K562 (cell line): ENCODE measurements at regions not wholly inside any gene's neighbourhood (a gene's known extent, or its start where the extent isn't known, plus 50 kb on each side); places are given as distances from the start of the nearest gene placed in this dataset.

ENCODE experiments used
- ATAC-seq: fragments of 200-7000 bp; cut with Tn5 transposase; 3 replicates; pipeline ENCODE4 v1.9.1; 2020; ENCODE audit warnings: moderate library complexity
- BruUV-seq: library from RNA; stranded (reverse); fragments of 400-500 nt; replicated peaks from 2 replicates; lab custom pipeline; 2021; lab: Mats Ljungman, UMichigan
- CTCF ChIA-PET: fragments of 300-600 bp; formaldehyde crosslinking; extraction: SDS; loops from one replicate; lab custom pipeline; 2021; ENCODE audit warnings: low intra/inter-chr PET ratio; lab: Yijun Ruan, JAX
- POLR2A ChIA-PET: fragments of 300-600, 350-650 bp; sonication (Branson Sonifier 250); formaldehyde crosslinking; extraction: SDS; loops from one replicate; lab custom pipeline; 2021; ENCODE audit warnings: antibody characterized with exemption, inconsistent platforms; lab: Yijun Ruan, JAX
- DNase-seq, 4 experiments: peaks; one replicate each; pipeline versions ENCODE4 v3.0.0 to v3.0.0-alpha.2; 2011 to 2018; ENCODE audit warnings: low spot score in 3 of 4, mixed read lengths in 3 of 4; ENCODE audit errors: extremely low read depth in 1 of 4
- FAIRE-seq: peaks from 2 replicates; lab custom pipeline; 2011; peaks lifted over from hg19 to GRCh38; lab: Jason Lieb, UNC
- H2AFZ ChIP-seq: 2 replicates; pipeline ENCODE4 v1.6.0; 2011; ENCODE audit warnings: low read depth, low read length, control low read depth, inconsistent platforms
- H3K27ac ChIP-seq: fragments of 200-600 bp; 3 replicates; pipeline ENCODE4 v1.8.0; 2011; ENCODE audit warnings: low read depth, mild to moderate bottlenecking, control low read depth, inconsistent platforms, low read length, moderate library complexity, mixed read lengths; ENCODE audit errors: extremely low read depth
- H3K27me3 ChIP-seq, 2 experiments: fragments of 300-600 bp in 1 of 2; 2 replicates in 1 of 2; 3 replicates in 1 of 2; pipeline versions ENCODE4 v1.6.0 to v1.8.0; 2011; ENCODE audit warnings: inconsistent platforms in 2 of 2, low read length in 2 of 2, mild to moderate bottlenecking in 1 of 2, mixed read lengths in 1 of 2, moderate library complexity in 1 of 2; ENCODE audit not compliant: control insufficient read depth in 2 of 2, insufficient read depth in 2 of 2
- H3K36me3 ChIP-seq: fragments of 300-600 bp; 3 replicates; pipeline ENCODE4 v1.8.0; 2011; ENCODE audit warnings: mild to moderate bottlenecking, low read length, inconsistent platforms; ENCODE audit not compliant: control insufficient read depth, insufficient read depth
- H3K4me1 ChIP-seq, 2 experiments: fragments of 200-600 bp in 1 of 2; replicated peaks in 1 of 2; 2 replicates in 1 of 2; 3 replicates in 1 of 2; pipeline versions ENCODE4 v1.5.1 to v1.8.0; 2011; ENCODE audit warnings: inconsistent platforms in 2 of 2, low read length in 2 of 2, mild to moderate bottlenecking in 1 of 2, mixed read lengths in 1 of 2, moderate library complexity in 1 of 2; ENCODE audit not compliant: control insufficient read depth in 2 of 2, insufficient read depth in 2 of 2
- H3K4me2 ChIP-seq: 2 replicates; pipeline ENCODE4 v1.6.1; 2011; ENCODE audit warnings: low read length, control low read depth, inconsistent platforms, mixed read lengths; ENCODE audit not compliant: insufficient read depth
- H3K4me3 ChIP-seq: fragments of 200-600 bp; sonication (generic), shearing (Covaris generic); 2 replicates; pipeline ENCODE4 v1.5.1; 2016; ENCODE audit warnings: control low read depth, inconsistent platforms
- H3K79me2 ChIP-seq: fragments of 200-600 bp; 3 replicates; pipeline ENCODE4 v1.8.0; 2011; ENCODE audit warnings: low read length, inconsistent platforms; ENCODE audit not compliant: control insufficient read depth, insufficient read depth
- H3K9ac ChIP-seq, 2 experiments: 2 replicates each; pipeline versions ENCODE4 v1.6.0 to v1.6.1; 2011; ENCODE audit warnings: low read depth in 2 of 2, low read length in 2 of 2, control low read depth in 1 of 2, inconsistent platforms in 1 of 2, mild to moderate bottlenecking in 1 of 2, mixed read lengths in 1 of 2; ENCODE audit not compliant: insufficient read depth in 1 of 2
- H3K9me1 ChIP-seq: one replicate; pipeline ENCODE4 v1.6.0; 2011; ENCODE audit warnings: inconsistent platforms, mild to moderate bottlenecking, low read length, moderate library complexity; ENCODE audit not compliant: control insufficient read depth, insufficient read depth
- H3K9me3 ChIP-seq: replicated peaks from 2 replicates; pipeline ENCODE4 v1.5.1; 2011; ENCODE audit warnings: low read depth, low read length, inconsistent platforms; ENCODE audit not compliant: control insufficient read depth, insufficient read depth
- H4K20me1 ChIP-seq: replicated peaks from 2 replicates; pipeline ENCODE4 v1.6.1; 2011; ENCODE audit warnings: low read length, inconsistent platforms, mixed read lengths; ENCODE audit not compliant: control insufficient read depth, insufficient read depth
- CHD1 ChIP-seq: fragments of 200-600 bp; sonication (generic); IDR thresholded peaks from one replicate; pipeline ENCODE4 v1.6.1; 2012; ENCODE audit warnings: mild to moderate bottlenecking, moderate library complexity, low read length, inconsistent platforms
- CREBBP ChIP-seq: IDR thresholded peaks from one replicate; pipeline ENCODE4 v1.6.1; 2012; ENCODE audit warnings: low read depth, mild to moderate bottlenecking, control low read depth, inconsistent platforms, low read length
- MAFK ChIP-seq: IDR thresholded peaks from 2 replicates; pipeline ENCODE4 v1.6.1; 2011; ENCODE audit warnings: low read length, improper control_type of control experiment
- NR1H2 ChIP-seq: sonication (generic); formaldehyde crosslinking; IDR thresholded peaks from 2 replicates; pipeline ENCODE4 v1.4.0; 2020; ENCODE audit warnings: mild to moderate bottlenecking, missing genetic modification reagents
- RHOXF2B ChIP-seq: fragments of 250-450 bp; sonication (Bioruptor Pico); conservative IDR thresholded peaks from 2 replicates; pipeline ENCODE4 v1.5.1; 2021
- TAL1 ChIP-seq: fragments of 450-650 bp; IDR thresholded peaks from 2 replicates; pipeline ENCODE4 v1.6.1; 2016; ENCODE audit warnings: mild to moderate bottlenecking
- WGBS: fragments of 100-300 bp; shearing (Covaris generic); methylation state at CpG from one replicate; pipeline ENCODE4 v1.1.6; 2016; ENCODE audit warnings: low coverage, mixed read lengths; ENCODE audit not compliant: insufficient coverage; ENCODE audit errors: missing lambda C conversion rate; 5-methylcytosine and 5-hydroxymethylcytosine counted together
- in situ Hi-C: fragments of 300-500 bp; cut with MboI; formaldehyde crosslinking; loops from 4 replicates; pipeline ENCODE4 v1.15.0; 2018; ENCODE audit warnings: inconsistent platforms, mixed read lengths
- intact Hi-C: fragments of 100-400 bp; cut with micrococcal nuclease; formaldehyde crosslinking; loops from 2 replicates; pipeline ENCODE4 v1.14.2; 2022
- TF ChIP-seq, protein P1 (sequence below): sonication (generic); formaldehyde crosslinking; IDR thresholded peaks from 2 replicates; pipeline ENCODE4 v1.8.0; 2022; ENCODE audit warnings: missing genetic modification reagents, mild to moderate bottlenecking, borderline replicate concordance
- TF ChIP-seq, protein P2 (sequence below): sonication (generic); formaldehyde crosslinking; IDR thresholded peaks from 2 replicates; pipeline ENCODE4 v1.8.1; 2023; ENCODE audit warnings: missing genetic modification reagents, mild to moderate bottlenecking, borderline replicate concordance

DNA sequence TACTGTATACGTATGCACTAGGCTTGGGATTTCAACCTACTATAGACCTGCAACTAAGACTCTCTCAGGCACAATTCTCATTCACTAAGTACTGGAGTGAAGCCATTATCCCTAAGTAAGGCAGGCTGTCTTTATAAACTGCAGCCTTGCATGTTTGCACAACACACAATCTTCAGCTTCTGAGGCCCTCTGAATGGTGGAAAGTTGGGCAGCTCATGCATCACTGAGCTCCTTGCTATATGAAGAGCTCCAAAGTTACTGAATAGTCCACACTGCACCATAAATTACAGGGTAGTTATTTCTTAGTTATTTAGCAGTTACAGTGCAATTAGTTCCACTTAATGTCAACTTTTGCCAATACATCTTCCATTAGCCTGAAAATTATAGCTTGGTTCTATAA is 384.6 kb downstream of the BRINP1 start:
- Histone ChIP-seq H4K20me1 (no peaks in the 10 kb centered on the region), H3K79me2 (no peaks in the 10 kb centered on the region)
- no peak for TF ChIP-seq RHOXF2B
- TF ChIP-seq, all 486 proteins: peak for 0
- 0% methylated on average over 1 of the region's 1 CpG for WGBS
- POLR2A ChIA-PET = no interaction called here
- in situ Hi-C loops (no loop called here), intact Hi-C loops (no loop called here)
- no peaks in the 10 kb centered on the region for H3K4me1 ChIP-seq
- H2AFZ ChIP-seq = no peak overlapping the region
- no peak overlapping the region for H3K4me3 ChIP-seq
- H3K9me3 ChIP-seq = no peaks in the 10 kb centered on the region
- no peak overlapping the region for H3K27ac ChIP-seq
- H3K4me2 ChIP-seq = no peak overlapping the region
- CTCF ChIA-PET = no interaction called here
- no peak overlapping the region for H3K9ac ChIP-seq
- ATAC-seq (no peak), FAIRE-seq (no peak), DNase-seq (no peak)
- H3K9me1 ChIP-seq = no peaks in the 10 kb centered on the region
- BruUV-seq = no TSS peak
- H3K36me3 ChIP-seq = no peaks in the 10 kb centered on the region
- H3K27me3 ChIP-seq = no peaks in the 10 kb centered on the region

DNA sequence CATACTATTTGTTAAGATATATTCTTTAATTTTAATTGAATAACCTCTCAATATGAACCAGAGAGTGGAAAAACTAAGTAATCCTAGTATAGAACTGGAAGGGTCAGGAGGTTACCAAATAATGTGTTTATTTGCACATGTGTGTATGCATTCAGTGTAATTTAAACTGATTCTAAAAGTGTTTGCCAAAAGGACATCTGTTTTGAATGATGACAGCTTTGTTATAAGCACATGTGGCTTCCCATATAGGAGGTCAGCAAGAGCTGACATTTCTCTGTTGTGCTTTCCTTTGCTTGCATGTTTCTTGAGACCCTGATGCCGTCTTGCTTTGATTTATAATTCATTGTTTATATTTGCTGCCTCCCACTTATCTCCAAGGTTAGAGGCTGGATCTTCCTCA is 383.4 kb downstream of the BRINP1 start:
- Histone ChIP-seq H3K4me2 (no peak overlapping the region), H3K9me1 (no peaks in the 10 kb centered on the region), H3K36me3 (no peaks in the 10 kb centered on the region), H3K27ac (no peak overlapping the region), H3K9me3 (0 out of 2 replicates have a peak, but pooled peaks cover 1% of the 10 kb centered on the region), H3K27me3 (no peaks in the 10 kb centered on the region), H3K4me1 (no peaks in the 10 kb centered on the region), H3K9ac (no peak overlapping the region), H4K20me1 (no peaks in the 10 kb centered on the region), H3K79me2 (no peaks in the 10 kb centered on the region), H3K4me3 (no peak overlapping the region), H2AFZ (no peak overlapping the region)
- ChIA-PET POLR2A (no interaction called here), CTCF (no interaction called here)
- intact Hi-C loops (no loop called here), in situ Hi-C loops (no loop called here)
- 0% methylated on average over 1 of the region's 1 CpG for WGBS
- no TSS peak for BruUV-seq
- ATAC-seq (no peak), FAIRE-seq (no peak), DNase-seq (no peak)
- TF ChIP-seq CREBBP (no peak), TAL1 (no peak), MAFK (no peak), NR1H2 (CRISPR knock-in tag) (no peak), CHD1 (no peak)
- TF ChIP-seq, protein P1, sequence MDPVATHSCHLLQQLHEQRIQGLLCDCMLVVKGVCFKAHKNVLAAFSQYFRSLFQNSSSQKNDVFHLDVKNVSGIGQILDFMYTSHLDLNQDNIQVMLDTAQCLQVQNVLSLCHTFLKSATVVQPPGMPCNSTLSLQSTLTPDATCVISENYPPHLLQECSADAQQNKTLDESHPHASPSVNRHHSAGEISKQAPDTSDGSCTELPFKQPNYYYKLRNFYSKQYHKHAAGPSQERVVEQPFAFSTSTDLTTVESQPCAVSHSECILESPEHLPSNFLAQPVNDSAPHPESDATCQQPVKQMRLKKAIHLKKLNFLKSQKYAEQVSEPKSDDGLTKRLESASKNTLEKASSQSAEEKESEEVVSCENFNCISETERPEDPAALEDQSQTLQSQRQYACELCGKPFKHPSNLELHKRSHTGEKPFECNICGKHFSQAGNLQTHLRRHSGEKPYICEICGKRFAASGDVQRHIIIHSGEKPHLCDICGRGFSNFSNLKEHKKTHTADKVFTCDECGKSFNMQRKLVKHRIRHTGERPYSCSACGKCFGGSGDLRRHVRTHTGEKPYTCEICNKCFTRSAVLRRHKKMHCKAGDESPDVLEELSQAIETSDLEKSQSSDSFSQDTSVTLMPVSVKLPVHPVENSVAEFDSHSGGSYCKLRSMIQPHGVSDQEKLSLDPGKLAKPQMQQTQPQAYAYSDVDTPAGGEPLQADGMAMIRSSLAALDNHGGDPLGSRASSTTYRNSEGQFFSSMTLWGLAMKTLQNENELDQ (CRISPR knock-in tag) = no peak
- TF ChIP-seq, protein P2, sequence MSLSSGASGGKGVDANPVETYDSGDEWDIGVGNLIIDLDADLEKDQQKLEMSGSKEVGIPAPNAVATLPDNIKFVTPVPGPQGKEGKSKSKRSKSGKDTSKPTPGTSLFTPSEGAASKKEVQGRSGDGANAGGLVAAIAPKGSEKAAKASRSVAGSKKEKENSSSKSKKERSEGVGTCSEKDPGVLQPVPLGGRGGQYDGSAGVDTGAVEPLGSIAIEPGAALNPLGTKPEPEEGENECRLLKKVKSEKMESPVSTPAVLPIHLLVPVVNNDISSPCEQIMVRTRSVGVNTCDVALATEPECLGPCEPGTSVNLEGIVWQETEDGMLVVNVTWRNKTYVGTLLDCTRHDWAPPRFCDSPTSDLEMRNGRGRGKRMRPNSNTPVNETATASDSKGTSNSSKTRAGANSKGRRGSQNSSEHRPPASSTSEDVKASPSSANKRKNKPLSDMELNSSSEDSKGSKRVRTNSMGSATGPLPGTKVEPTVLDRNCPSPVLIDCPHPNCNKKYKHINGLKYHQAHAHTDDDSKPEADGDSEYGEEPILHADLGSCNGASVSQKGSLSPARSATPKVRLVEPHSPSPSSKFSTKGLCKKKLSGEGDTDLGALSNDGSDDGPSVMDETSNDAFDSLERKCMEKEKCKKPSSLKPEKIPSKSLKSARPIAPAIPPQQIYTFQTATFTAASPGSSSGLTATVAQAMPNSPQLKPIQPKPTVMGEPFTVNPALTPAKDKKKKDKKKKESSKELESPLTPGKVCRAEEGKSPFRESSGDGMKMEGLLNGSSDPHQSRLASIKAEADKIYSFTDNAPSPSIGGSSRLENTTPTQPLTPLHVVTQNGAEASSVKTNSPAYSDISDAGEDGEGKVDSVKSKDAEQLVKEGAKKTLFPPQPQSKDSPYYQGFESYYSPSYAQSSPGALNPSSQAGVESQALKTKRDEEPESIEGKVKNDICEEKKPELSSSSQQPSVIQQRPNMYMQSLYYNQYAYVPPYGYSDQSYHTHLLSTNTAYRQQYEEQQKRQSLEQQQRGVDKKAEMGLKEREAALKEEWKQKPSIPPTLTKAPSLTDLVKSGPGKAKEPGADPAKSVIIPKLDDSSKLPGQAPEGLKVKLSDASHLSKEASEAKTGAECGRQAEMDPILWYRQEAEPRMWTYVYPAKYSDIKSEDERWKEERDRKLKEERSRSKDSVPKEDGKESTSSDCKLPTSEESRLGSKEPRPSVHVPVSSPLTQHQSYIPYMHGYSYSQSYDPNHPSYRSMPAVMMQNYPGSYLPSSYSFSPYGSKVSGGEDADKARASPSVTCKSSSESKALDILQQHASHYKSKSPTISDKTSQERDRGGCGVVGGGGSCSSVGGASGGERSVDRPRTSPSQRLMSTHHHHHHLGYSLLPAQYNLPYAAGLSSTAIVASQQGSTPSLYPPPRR (CRISPR knock-in tag) = no peak
